Upper lobe of left lung (tissue), 4 donors: ENCODE measurements at regions not wholly inside any gene's neighbourhood (a gene's known extent, or its start where the extent isn't known, plus 50 kb on each side); places are given as distances from the start of the nearest gene placed in this dataset.

Source experiments
- CTCF ChIP-seq, 6 experiments: fragments of 450-650 bp in 4 of 6; fragments of 200-600 bp in 2 of 6; sonication (generic) in 2 of 6; IDR thresholded peaks; one replicate each; pipeline ENCODE4 v1.5.1; 2016 to 2019; ENCODE audit warnings: antibody characterized with exemption in 6 of 6
- POLR2A ChIP-seq, 4 donors: fragments of 450-650 bp; IDR thresholded peaks; one replicate each; pipeline ENCODE4 v1.5.1; 2016 to 2017; ENCODE audit warnings: antibody characterized with exemption in 4 of 4, mild to moderate bottlenecking in 2 of 4

- TF ChIP-seq CTCF (IDR thresholded peaks at IDR 0.05) (no peak), POLR2A (IDR thresholded peaks at IDR 0.05) (no peak)
These were observed 117.8 kb upstream of the KCNH8 start for GRCh38 chr3:19030522-19030839.
